T47D (cell line): ENCODE measurements at regions not wholly inside any gene's neighbourhood (a gene's known extent, or its start where the extent isn't known, plus 50 kb on each side); places are given as distances from the start of the nearest gene placed in this dataset.
"Not testable (repeated sequence)": the region's sequence is repeated elsewhere in the genome, so short reads cannot be mapped to it uniquely, and the experiment has no call there.

Experiments used
- DNase-seq, 2 experiments: peaks; one replicate each; pipeline versions ENCODE4 v3.0.0 to v3.0.0-alpha.2; 2011 to 2012; ENCODE audit warnings: low read depth in 1 of 2, low spot score in 1 of 2
- JUND ChIP-seq: IDR thresholded peaks from 2 replicates; pipeline ENCODE4 v1.6.1; 2012; ENCODE audit warnings: low read depth
- in situ Hi-C: cut with HindIII; loops from 2 replicates; pipeline ENCODE4 v1.10.0; 2016; ENCODE audit warnings: low sequenced_read_pairs, low pct_unique_long_range_greater_than_20kb

- no peak for TF ChIP-seq JUND
- no peak for DNase-seq
- in situ Hi-C loops, result no loop called here
These were observed 65.5 kb upstream of the CCND1 start for GRCh38 chr11:69575296-69576068.

- DNase-seq, result no peak
- in situ Hi-C loops, result no loop called here
These were observed 64.7 kb upstream of the CCND1 start for GRCh38 chr11:69576069-69576782.

GRCh38 chr11:69578167-69578566 lies 62.8 kb upstream of the CCND1 start:
- no peak for DNase-seq
- TF ChIP-seq JUND, result no peak
- in situ Hi-C loops, result no loop called here

More at GRCh38 chr11:69576069-69576782, 64.7 kb upstream of the CCND1 start:
- no peak for TF ChIP-seq JUND

- in situ Hi-C loops, result no loop called here
- DNase-seq, result no peak
- no peak for TF ChIP-seq JUND
These were observed 60.4 kb upstream of the CCND1 start for GRCh38 chr11:69580529-69580928.

- no peak for TF ChIP-seq JUND
- no peak for DNase-seq
- in situ Hi-C loops, result no loop called here
These were observed 58.0 kb upstream of the CCND1 start for GRCh38 chr11:69582756-69583467.

- TF ChIP-seq JUND, result no peak
- DNase-seq, result no peak
- in situ Hi-C loops, result no loop called here
These were observed 56.8 kb upstream of the CCND1 start for GRCh38 chr11:69584160-69584559.

GRCh38 chr11:69585385-69585784 lies 55.6 kb upstream of the CCND1 start:
- TF ChIP-seq JUND, result no peak
- DNase-seq, result no peak
- in situ Hi-C loops, result no loop called here

- DNase-seq, result peak in 1 of 2 experiments; percentile 62
- in situ Hi-C loops, result no loop called here
- no peak for TF ChIP-seq JUND
These were observed 53.4 kb upstream of the CCND1 start for GRCh38 chr11:69587454-69588090.

- no peak for TF ChIP-seq JUND
- DNase-seq, result peak in 1 of 2 experiments; percentile 54
- in situ Hi-C loops, result no loop called here
These were observed 52.7 kb upstream of the CCND1 start for GRCh38 chr11:69588270-69588669.

- in situ Hi-C loops, DNase-seq: not testable (repeated sequence)
These were observed 50.9 kb upstream of the CCND1 start for GRCh38 chr11:69590088-69590487.
